Panc1 (cell line): ENCODE measurements at regions not wholly inside any gene's neighbourhood (a gene's known extent, or its start where the extent isn't known, plus 50 kb on each side); places are given as distances from the start of the nearest gene placed in this dataset.

Source experiments
- ATAC-seq: fragments of 200-7000 bp; cut with Tn5 transposase; 2 replicates; pipeline ENCODE4 v1.9.1; 2020; ENCODE audit warnings: mild to moderate bottlenecking, moderate library complexity
- BruUV-seq: library from RNA; stranded (reverse); fragments of 400-500 nt; replicated peaks from 2 replicates; lab custom pipeline; 2021; lab: Mats Ljungman, UMichigan
- CTCF ChIA-PET: fragments of 300-600 bp; sonication (Branson Sonifier 250); formaldehyde crosslinking; loops from one replicate; lab custom pipeline; 2022; ENCODE audit warnings: antibody characterized with exemption; lab: Charles Lee
- POLR2A ChIA-PET: fragments of 300-600 bp; sonication (Branson Sonifier 250); formaldehyde crosslinking; loops from one replicate; lab custom pipeline; 2022; ENCODE audit warnings: antibody characterized with exemption; lab: Charles Lee
- DNase-seq: peaks from one replicate; pipeline ENCODE4 v3.0.0-alpha.2; 2010; ENCODE audit warnings: low read depth, low spot score
- H3K27ac ChIP-seq: 2 replicates; pipeline ENCODE4 v1.5.1; 2011; ENCODE audit warnings: mild to moderate bottlenecking, low read length, inconsistent platforms
- H3K27me3 ChIP-seq: fragments of 200-500 bp; sonication (Bioruptor generic); 2 replicates; pipeline ENCODE4 v1.6.0; 2014; ENCODE audit warnings: low read length, inconsistent platforms; ENCODE audit not compliant: control insufficient read depth, insufficient read depth
- H3K36me3 ChIP-seq: fragments of 200-500 bp; sonication (Bioruptor generic); 2 replicates; pipeline ENCODE4 v1.5.1; 2014; ENCODE audit warnings: inconsistent platforms, mild to moderate bottlenecking, low read length, moderate library complexity; ENCODE audit not compliant: control insufficient read depth, insufficient read depth
- H3K4me1 ChIP-seq: 2 replicates; pipeline ENCODE4 v1.5.1; 2011; ENCODE audit warnings: inconsistent platforms, mild to moderate bottlenecking, low read length, moderate library complexity; ENCODE audit not compliant: control insufficient read depth, insufficient read depth
- H3K4me3 ChIP-seq, 2 experiments: 2 replicates each; pipeline ENCODE4 v1.5.1; 2011 to 2012; ENCODE audit warnings: low read depth in 2 of 2, low read length in 2 of 2, mild to moderate bottlenecking in 2 of 2, inconsistent platforms in 1 of 2, moderate library complexity in 1 of 2
- H3K9me3 ChIP-seq: fragments of 200-500 bp; sonication (Bioruptor generic); 2 replicates; pipeline ENCODE4 v1.5.1; 2014; ENCODE audit warnings: low read depth, mild to moderate bottlenecking, inconsistent platforms, low read length, moderate library complexity; ENCODE audit not compliant: control insufficient read depth, insufficient read depth
- CTCF ChIP-seq: fragments of 450-650 bp; IDR thresholded peaks from 2 replicates; pipeline ENCODE4 v1.5.1; 2017; ENCODE audit warnings: mild to moderate bottlenecking
- POLR2AphosphoS5 ChIP-seq: IDR thresholded peaks from 2 replicates; pipeline ENCODE4 v1.6.1; 2012; ENCODE audit warnings: mild to moderate bottlenecking, low read depth, low read length, moderate library complexity
- REST ChIP-seq, 2 experiments: IDR thresholded peaks; 2 replicates each; pipeline ENCODE4 v1.6.1; 2011 to 2012; ENCODE audit warnings: low read depth in 2 of 2, control low read depth in 1 of 2, low read length in 1 of 2, mild to moderate bottlenecking in 1 of 2, moderate library complexity in 1 of 2; ENCODE audit not compliant: insufficient read depth in 1 of 2
- SIN3A ChIP-seq: IDR thresholded peaks from 2 replicates; pipeline ENCODE4 v1.6.1; 2012; ENCODE audit warnings: low read depth, mild to moderate bottlenecking, low read length, moderate library complexity, borderline replicate concordance; ENCODE audit not compliant: insufficient read depth
- TCF7L2 ChIP-seq: IDR thresholded peaks from 2 replicates; pipeline ENCODE4 v1.6.1; 2011; ENCODE audit warnings: mild to moderate bottlenecking, low read depth, low read length, inconsistent platforms
- in situ Hi-C: cut with HindIII; loops from 2 replicates; pipeline ENCODE4 v1.10.0; 2016; ENCODE audit warnings: low sequenced_read_pairs, low pct_unique_long_range_greater_than_20kb
- intact Hi-C: fragments of 100-400 bp; cut with micrococcal nuclease; formaldehyde crosslinking; loops from one replicate; pipeline ENCODE4 v1.10.0; 2022; ENCODE audit not compliant: unreplicated experiment

DNA sequence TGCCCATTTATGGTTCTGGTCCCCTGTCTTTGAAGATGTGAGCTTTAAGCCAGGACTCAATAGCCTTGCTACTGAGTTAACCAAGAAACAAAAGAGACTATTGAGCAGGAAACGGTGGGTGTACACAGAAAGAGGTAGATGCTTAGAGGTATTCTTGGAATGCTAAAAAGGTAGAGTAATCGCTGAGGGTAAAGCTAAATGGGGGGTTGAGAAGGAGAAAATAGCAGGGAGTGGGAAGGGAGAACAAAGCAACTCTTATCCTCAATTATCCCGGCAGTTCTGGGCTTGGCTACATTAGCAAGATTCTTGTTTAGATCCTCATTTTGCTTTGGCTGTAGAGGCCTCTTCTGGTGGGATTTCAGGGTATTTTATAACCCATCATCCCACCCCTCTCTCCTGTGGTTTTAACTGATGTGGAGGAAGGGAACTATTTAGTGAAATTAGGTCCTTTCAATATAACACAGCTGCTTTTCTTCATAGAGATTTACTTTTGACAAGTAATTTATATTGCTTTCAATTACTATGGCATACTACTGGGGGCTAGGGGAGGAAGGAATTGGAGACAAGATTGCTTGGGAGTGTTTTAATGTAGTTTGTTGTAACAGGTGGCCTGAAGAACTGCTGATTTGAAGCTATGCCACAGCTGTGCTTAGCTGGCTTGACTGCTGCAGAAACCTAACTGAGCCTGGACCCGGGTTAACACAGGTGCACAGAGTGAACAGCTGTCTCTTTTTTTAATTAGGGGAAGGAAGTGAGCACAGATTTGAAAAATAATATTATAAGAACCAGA is 234.3 kb upstream of the CCDC54 start:
- Histone ChIP-seq H3K4me3 (no peak overlapping the region), H3K27ac (no peak overlapping the region), H3K9me3 (no peaks in the 10 kb centered on the region), H3K27me3 (no peaks in the 10 kb centered on the region), H3K4me1 (no peaks in the 10 kb centered on the region), H3K36me3 (no peaks in the 10 kb centered on the region)
- ChIA-PET POLR2A (no interaction called here), CTCF (no interaction called here)
- DNase-seq: no peak
- TF ChIP-seq POLR2AphosphoS5 (no peak), TCF7L2 (no peak)
- no peak for ATAC-seq
- intact Hi-C loops (no loop called here), in situ Hi-C loops (no loop called here)
- BruUV-seq: no TSS peak

GRCh38 chr3:107150675-107151074 is 226.6 kb upstream of the CCDC54 start:
- in situ Hi-C loops: no loop called here
- CTCF ChIA-PET: no interaction called here
- no TSS peak for BruUV-seq

More at GRCh38 chr3:107150675-107151074, 226.6 kb upstream of the CCDC54 start:
- Histone ChIP-seq H3K4me3 (no peak overlapping the region), H3K27me3 (no peaks in the 10 kb centered on the region), H3K36me3 (no peaks in the 10 kb centered on the region), H3K4me1 (no peaks in the 10 kb centered on the region), H3K9me3 (no peaks in the 10 kb centered on the region), H3K27ac (no peak overlapping the region)
- intact Hi-C loops: no loop called here
- DNase-seq (no peak), ATAC-seq (no peak)
- TF ChIP-seq CTCF (no peak), REST (IDR thresholded peaks at IDR 0.05; ENCODE audit: insufficient read depth in 1 of 2, low read depth in 2 of 2, low read length in 1 of 2) (no peak), TCF7L2 (no peak), POLR2AphosphoS5 (no peak), SIN3A (no peak)
- POLR2A ChIA-PET: no interaction called here
